ENCODE measurements at regions not wholly inside any gene's neighbourhood (a gene's known extent, or its start where the extent isn't known, plus 50 kb on each side); places are given as distances from the start of the nearest gene placed in this dataset.

- intact Hi-C loops (cut with micrococcal nuclease; ENCODE audit: unreplicated experiment): no loop called here
- no peak for DNase-seq (ENCODE audit: low spot score)
- Histone ChIP-seq H3K4me1 (ENCODE audit: insufficient read depth, low read length, poor library complexity, severe bottlenecking) (no peaks in the 10 kb centered on the region), H3K27me3 (replicated peaks; ENCODE audit: insufficient read depth, low read depth, low read length, poor library complexity) (no peaks in the 10 kb centered on the region), H3K4me3 (ENCODE audit: low read depth, low read length, poor library complexity, severe bottlenecking) (no peak overlapping the region), H3K27ac (ENCODE audit: low read depth, low read length, poor library complexity, severe bottlenecking) (no peak overlapping the region), H3K36me3 (ENCODE audit: insufficient read depth, low read length, poor library complexity, severe bottlenecking) (no peaks in the 10 kb centered on the region), H3K9me3 (ENCODE audit: low read depth, low read length, poor library complexity, severe bottlenecking) (no peaks in the 10 kb centered on the region)
- ChIA-PET CTCF (no interaction called here), POLR2A (ENCODE audit: low non-redundant PET) (no interaction called here)
- no TSS peak for BruUV-seq (replicated peaks)
- no peak for TF ChIP-seq EZH2 (IDR thresholded peaks at IDR 0.05; ENCODE audit: borderline replicate concordance, low read depth, low read length, poor library complexity, severe bottlenecking)
- TF ChIP-seq, protein P1, sequence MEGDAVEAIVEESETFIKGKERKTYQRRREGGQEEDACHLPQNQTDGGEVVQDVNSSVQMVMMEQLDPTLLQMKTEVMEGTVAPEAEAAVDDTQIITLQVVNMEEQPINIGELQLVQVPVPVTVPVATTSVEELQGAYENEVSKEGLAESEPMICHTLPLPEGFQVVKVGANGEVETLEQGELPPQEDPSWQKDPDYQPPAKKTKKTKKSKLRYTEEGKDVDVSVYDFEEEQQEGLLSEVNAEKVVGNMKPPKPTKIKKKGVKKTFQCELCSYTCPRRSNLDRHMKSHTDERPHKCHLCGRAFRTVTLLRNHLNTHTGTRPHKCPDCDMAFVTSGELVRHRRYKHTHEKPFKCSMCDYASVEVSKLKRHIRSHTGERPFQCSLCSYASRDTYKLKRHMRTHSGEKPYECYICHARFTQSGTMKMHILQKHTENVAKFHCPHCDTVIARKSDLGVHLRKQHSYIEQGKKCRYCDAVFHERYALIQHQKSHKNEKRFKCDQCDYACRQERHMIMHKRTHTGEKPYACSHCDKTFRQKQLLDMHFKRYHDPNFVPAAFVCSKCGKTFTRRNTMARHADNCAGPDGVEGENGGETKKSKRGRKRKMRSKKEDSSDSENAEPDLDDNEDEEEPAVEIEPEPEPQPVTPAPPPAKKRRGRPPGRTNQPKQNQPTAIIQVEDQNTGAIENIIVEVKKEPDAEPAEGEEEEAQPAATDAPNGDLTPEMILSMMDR (conservative IDR thresholded peaks at IDR 0.05; ENCODE audit: low read depth, low read length): no peak
These were observed 76.4 kb upstream of the MGAT5 start for GRCh38 chr2:134177351-134177931.

DNA sequence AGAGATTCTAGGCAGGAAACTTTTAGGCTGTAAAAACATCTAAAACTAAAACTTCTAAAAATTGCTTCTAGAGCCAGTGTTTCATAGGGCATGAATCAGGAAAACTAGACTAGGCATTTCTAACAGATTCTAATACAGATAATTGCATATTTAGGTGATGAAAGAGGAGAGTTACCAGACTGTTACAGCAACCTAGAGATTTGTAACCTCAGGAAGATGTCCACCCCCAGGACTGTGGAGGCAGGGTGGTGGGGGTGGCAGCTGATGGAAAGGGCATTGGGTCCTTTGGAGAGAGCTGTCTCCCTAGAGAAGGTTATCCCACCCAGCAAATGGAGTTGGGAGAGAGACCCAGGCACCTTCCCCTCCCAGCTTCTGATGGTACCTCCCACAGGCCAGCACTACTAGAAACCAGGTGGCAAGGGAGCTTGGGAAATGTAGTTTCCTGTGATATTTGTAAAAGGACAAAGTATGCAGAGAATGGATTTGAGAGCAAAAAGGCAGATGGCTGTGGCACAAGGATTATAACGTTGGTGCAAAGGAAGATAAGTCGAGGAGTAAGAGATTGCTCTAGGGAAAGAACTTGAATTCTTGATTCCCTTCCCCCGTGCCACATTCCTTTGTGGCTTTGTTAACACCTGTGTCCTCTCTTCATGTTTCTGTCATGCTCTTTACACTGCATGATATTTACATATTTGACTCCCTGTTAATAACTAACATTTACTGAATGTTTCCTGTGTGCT lies 75.6 kb upstream of the MGAT5 start:
- BruUV-seq (replicated peaks): no TSS peak
- Histone ChIP-seq H3K4me1 (ENCODE audit: insufficient read depth, low read length, poor library complexity, severe bottlenecking) (no peaks in the 10 kb centered on the region), H3K36me3 (ENCODE audit: insufficient read depth, low read length, poor library complexity, severe bottlenecking) (no peaks in the 10 kb centered on the region), H3K27ac (ENCODE audit: low read depth, low read length, poor library complexity, severe bottlenecking) (no peak overlapping the region), H3K4me3 (ENCODE audit: low read depth, low read length, poor library complexity, severe bottlenecking) (no peak overlapping the region), H3K27me3 (replicated peaks; ENCODE audit: insufficient read depth, low read depth, low read length, poor library complexity) (no peaks in the 10 kb centered on the region), H3K9me3 (ENCODE audit: low read depth, low read length, poor library complexity, severe bottlenecking) (no peaks in the 10 kb centered on the region)
- no peak for TF ChIP-seq EZH2 (IDR thresholded peaks at IDR 0.05; ENCODE audit: borderline replicate concordance, low read depth, low read length, poor library complexity, severe bottlenecking)
- TF ChIP-seq, protein P1 (conservative IDR thresholded peaks at IDR 0.05; ENCODE audit: low read depth, low read length): no peak
- intact Hi-C loops (cut with micrococcal nuclease; ENCODE audit: unreplicated experiment): no loop called here
- POLR2A ChIA-PET (ENCODE audit: low non-redundant PET): no interaction called here
- CTCF ChIA-PET: no interaction called here
- no peak for DNase-seq (ENCODE audit: low spot score)

- TF ChIP-seq EZH2 (IDR thresholded peaks at IDR 0.05; ENCODE audit: borderline replicate concordance, low read depth, low read length, poor library complexity, severe bottlenecking): no peak
- TF ChIP-seq, protein P1 (conservative IDR thresholded peaks at IDR 0.05; ENCODE audit: low read depth, low read length): no peak
- Histone ChIP-seq H3K4me3 (ENCODE audit: low read depth, low read length, poor library complexity, severe bottlenecking) (no peak overlapping the region), H3K27me3 (replicated peaks; ENCODE audit: insufficient read depth, low read depth, low read length, poor library complexity) (no peaks in the 10 kb centered on the region), H3K27ac (ENCODE audit: low read depth, low read length, poor library complexity, severe bottlenecking) (no peak overlapping the region), H3K9me3 (ENCODE audit: low read depth, low read length, poor library complexity, severe bottlenecking) (no peaks in the 10 kb centered on the region), H3K4me1 (ENCODE audit: insufficient read depth, low read length, poor library complexity, severe bottlenecking) (no peaks in the 10 kb centered on the region), H3K36me3 (ENCODE audit: insufficient read depth, low read length, poor library complexity, severe bottlenecking) (no peaks in the 10 kb centered on the region)
- intact Hi-C loops (cut with micrococcal nuclease; ENCODE audit: unreplicated experiment): no loop called here
- DNase-seq (ENCODE audit: low spot score): no peak
- ChIA-PET CTCF (no interaction called here), POLR2A (ENCODE audit: low non-redundant PET) (no interaction called here)
- no TSS peak for BruUV-seq (replicated peaks)
These were observed 72.7 kb upstream of the MGAT5 start for GRCh38 chr2:134181219-134181618.

Measured in A673 (cell line).